ENCODE measurements at regions not wholly inside any gene's neighbourhood (a gene's known extent, or its start where the extent isn't known, plus 50 kb on each side); places are given as distances from the start of the nearest gene placed in this dataset.

GRCh38 chr5:39629946-39630345, 205.2 kb upstream of the DAB2 start:
- H3K4me3 ChIP-seq (ENCODE audit: low read depth, low read length): no peak overlapping the region
- no peak for DNase-seq (ENCODE audit: low read depth)
- FAIRE-seq: no peak

GRCh38 chr5:39628348-39628747, 203.6 kb upstream of the DAB2 start:
- TF ChIP-seq CTCF (IDR thresholded peaks at IDR 0.05; ENCODE audit: insufficient read depth, low read length, severe bottlenecking): no peak
- FAIRE-seq (no peak), DNase-seq (ENCODE audit: low read depth) (no peak)
- H3K36me3 ChIP-seq (ENCODE audit: control insufficient read depth, insufficient read depth, low read length): no peaks in the 10 kb centered on the region
- H3K4me3 ChIP-seq (ENCODE audit: low read depth, low read length): no peak overlapping the region
- no peaks in the 10 kb centered on the region for H3K27me3 ChIP-seq (ENCODE audit: control insufficient read depth, insufficient read depth, low read length)

More at GRCh38 chr5:39629946-39630345, 205.2 kb upstream of the DAB2 start:
- Histone ChIP-seq H3K36me3 (ENCODE audit: control insufficient read depth, insufficient read depth, low read length) (no peaks in the 10 kb centered on the region), H3K27me3 (ENCODE audit: control insufficient read depth, insufficient read depth, low read length) (no peaks in the 10 kb centered on the region)
- no peak for TF ChIP-seq CTCF (IDR thresholded peaks at IDR 0.05; ENCODE audit: insufficient read depth, low read length, severe bottlenecking)

GRCh38 chr5:39624890-39625289, 200.1 kb upstream of the DAB2 start:
- no peak for FAIRE-seq
- H3K4me3 ChIP-seq (ENCODE audit: low read depth, low read length): no peak overlapping the region
- H3K27me3 ChIP-seq (ENCODE audit: control insufficient read depth, insufficient read depth, low read length): no peaks in the 10 kb centered on the region
- DNase-seq (ENCODE audit: low read depth): no peak
- no peaks in the 10 kb centered on the region for H3K36me3 ChIP-seq (ENCODE audit: control insufficient read depth, insufficient read depth, low read length)
- no peak for TF ChIP-seq CTCF (IDR thresholded peaks at IDR 0.05; ENCODE audit: insufficient read depth, low read length, severe bottlenecking)

- TF ChIP-seq CTCF (IDR thresholded peaks at IDR 0.05; ENCODE audit: insufficient read depth, low read length, severe bottlenecking): no peak
- H3K27me3 ChIP-seq (ENCODE audit: control insufficient read depth, insufficient read depth, low read length): no peaks in the 10 kb centered on the region
- no peak overlapping the region for H3K4me3 ChIP-seq (ENCODE audit: low read depth, low read length)
- no peaks in the 10 kb centered on the region for H3K36me3 ChIP-seq (ENCODE audit: control insufficient read depth, insufficient read depth, low read length)
- peak; percentile 89 for DNase-seq (ENCODE audit: low read depth)
- peak; percentile 73 for FAIRE-seq
These were observed 199.6 kb upstream of the DAB2 start for GRCh38 chr5:39624268-39624886.

GRCh38 chr5:39623291-39623865, 198.6 kb upstream of the DAB2 start:
- DNase-seq (ENCODE audit: low read depth) (no peak), FAIRE-seq (no peak)
- Histone ChIP-seq H3K27me3 (ENCODE audit: control insufficient read depth, insufficient read depth, low read length) (no peaks in the 10 kb centered on the region), H3K36me3 (ENCODE audit: control insufficient read depth, insufficient read depth, low read length) (no peaks in the 10 kb centered on the region), H3K4me3 (ENCODE audit: low read depth, low read length) (no peak overlapping the region)
- TF ChIP-seq CTCF (IDR thresholded peaks at IDR 0.05; ENCODE audit: insufficient read depth, low read length, severe bottlenecking): no peak

GRCh38 chr5:39622281-39622680, 197.5 kb upstream of the DAB2 start:
- no peak for TF ChIP-seq CTCF (IDR thresholded peaks at IDR 0.05; ENCODE audit: insufficient read depth, low read length, severe bottlenecking)
- H3K36me3 ChIP-seq (ENCODE audit: control insufficient read depth, insufficient read depth, low read length): no peaks in the 10 kb centered on the region
- H3K4me3 ChIP-seq (ENCODE audit: low read depth, low read length): no peak overlapping the region
- FAIRE-seq (no peak), DNase-seq (ENCODE audit: low read depth) (no peak)
- no peaks in the 10 kb centered on the region for H3K27me3 ChIP-seq (ENCODE audit: control insufficient read depth, insufficient read depth, low read length)

Data from bronchial epithelial cell (primary cell).